ENCODE measurements at regions not wholly inside any gene's neighbourhood (a gene's known extent, or its start where the extent isn't known, plus 50 kb on each side); places are given as distances from the start of the nearest gene placed in this dataset.

DNA sequence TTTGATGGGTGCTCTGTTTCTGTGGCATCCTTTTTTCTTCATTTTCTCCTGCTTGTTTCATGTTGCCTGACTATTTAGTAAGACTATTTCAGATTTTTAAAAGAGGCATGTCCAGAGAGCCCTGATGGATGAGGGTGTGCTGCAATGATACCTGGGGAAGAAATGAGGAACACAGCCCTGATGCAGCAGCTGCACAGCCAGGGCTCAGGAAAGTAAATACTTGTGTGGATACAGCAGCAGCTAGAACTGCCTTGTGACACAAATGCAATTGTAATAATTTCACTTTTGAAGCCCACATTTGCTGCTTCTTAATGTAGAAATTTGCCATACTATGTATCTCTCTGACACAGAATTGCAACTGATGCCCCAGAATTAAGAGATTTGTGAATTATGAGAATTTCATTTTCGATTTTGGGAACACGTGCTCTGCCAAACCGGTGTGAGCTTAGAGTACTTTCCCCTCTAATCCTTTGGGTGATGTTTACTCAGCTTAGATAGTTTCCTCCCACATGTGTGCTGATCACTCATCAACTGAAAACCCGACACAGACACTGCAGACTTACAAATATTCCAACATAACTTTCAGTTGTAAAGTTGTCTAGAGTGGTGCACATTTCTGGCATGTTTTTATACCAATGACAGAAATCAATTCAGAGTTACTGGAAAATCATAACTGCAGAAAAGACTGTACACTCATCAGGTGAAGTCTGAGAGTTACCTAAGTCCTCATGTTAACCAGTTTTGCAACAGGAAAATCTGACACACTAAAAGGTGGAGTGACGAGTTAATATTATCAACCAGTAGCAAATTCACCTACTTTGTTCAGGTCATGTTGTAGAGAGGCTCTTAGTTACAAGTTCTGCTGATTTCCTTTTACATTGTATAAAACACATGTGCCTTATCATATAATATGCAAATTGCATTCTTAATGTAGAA lies 383.4 kb downstream of the CBLN2 start:
- DNase-seq (ENCODE audit: low read depth, low spot score) = no peak
- peaks cover 19 to 22% of the 10 kb centered on the region in 2 experiments; a peak in 3 of 4 replicates for H3K9me3 ChIP-seq (ENCODE audit: control insufficient read depth in 1 of 2, insufficient read depth in 1 of 2, low read depth in 1 of 2, low read length in 2 of 2)
- no TSS peak for BruUV-seq (replicated peaks)
- H3K9ac ChIP-seq (ENCODE audit: low read length) = no peak overlapping the region
- ChIA-PET CTCF (no interaction called here), POLR2A (no interaction called here), RAD21 (ENCODE audit: low non-redundant PET in 1 of 2, low total read pairs in 2 of 2, uncharacterized antibody in 2 of 2, unreplicated experiment in 2 of 2) (no interaction called here)
- ATAC-seq = no peak
- no peaks in the 10 kb centered on the region for H3K9me2 ChIP-seq (ENCODE audit: insufficient read depth)
- no peak overlapping the region for H3K4me3 ChIP-seq (replicated peaks in 1 of 2; ENCODE audit: low read depth in 1 of 2, low read length in 2 of 2)
- H4K20me1 ChIP-seq (ENCODE audit: insufficient read depth) = no peaks in the 10 kb centered on the region
- H3K79me2 ChIP-seq (ENCODE audit: insufficient read depth, low read length) = no peaks in the 10 kb centered on the region
- H3K36me3 ChIP-seq (ENCODE audit: control insufficient read depth in 1 of 2, insufficient read depth in 2 of 2, low read length in 2 of 2) = no peaks in the 10 kb centered on the region
- no peak overlapping the region for H2AFZ ChIP-seq (ENCODE audit: low read depth, low read length, poor library complexity, severe bottlenecking)
- H3K27me3 ChIP-seq (ENCODE audit: insufficient read depth, low read length) = no peaks in the 10 kb centered on the region
- H3K27ac ChIP-seq (ENCODE audit: low read depth, low read length) = no peak overlapping the region
- H3K4me2 ChIP-seq (ENCODE audit: low read length) = no peak overlapping the region
- H3K4me1 ChIP-seq (ENCODE audit: control insufficient read depth in 1 of 2, insufficient read depth in 2 of 2, low read length in 2 of 2) = no peaks in the 10 kb centered on the region
- TF ChIP-seq TCF7L2 (IDR thresholded peaks at IDR 0.05; ENCODE audit: borderline replicate concordance, extremely low read depth, insufficient read depth, insufficient read length) (no peak), EGR1 (IDR thresholded peaks at IDR 0.05; ENCODE audit: low read depth) (no peak)
- intact Hi-C loops (cut with micrococcal nuclease) = no loop called here

DNA sequence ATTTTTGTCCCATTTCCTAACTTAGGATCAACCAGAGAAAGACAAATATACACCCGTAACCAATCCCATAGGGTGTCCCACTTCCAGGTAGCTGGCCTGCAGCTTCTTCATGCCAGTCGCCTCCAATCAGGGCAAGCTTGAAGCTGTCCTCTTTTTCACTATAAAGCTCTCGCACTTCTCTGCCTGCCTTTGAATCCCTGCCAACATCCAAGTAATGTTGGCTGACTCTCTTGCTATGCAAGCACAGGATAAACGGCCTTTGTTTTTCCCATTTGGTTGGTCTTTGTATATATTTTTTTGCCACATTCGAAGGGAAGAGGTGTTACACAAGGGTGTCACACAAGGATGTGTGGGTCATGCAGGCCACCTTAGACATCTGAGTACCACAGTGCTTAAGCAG lies 388.8 kb downstream of the CBLN2 start:
- ATAC-seq (no peak), DNase-seq (ENCODE audit: low read depth, low spot score) (no peak)
- CTCF ChIA-PET = no interaction called here
- Histone ChIP-seq H3K4me2 (ENCODE audit: low read length) (no peak overlapping the region), H3K27ac (ENCODE audit: low read depth, low read length) (no peak overlapping the region), H3K9me3 (ENCODE audit: control insufficient read depth in 1 of 2, insufficient read depth in 1 of 2, low read depth in 1 of 2, low read length in 2 of 2) (peaks cover 12 to 17% of the 10 kb centered on the region in 2 experiments; a peak in 3 of 4 replicates), H3K4me3 (replicated peaks in 1 of 2; ENCODE audit: low read depth in 1 of 2, low read length in 2 of 2) (no peak overlapping the region), H3K9ac (ENCODE audit: low read length) (no peak overlapping the region), H3K36me3 (ENCODE audit: control insufficient read depth in 1 of 2, insufficient read depth in 2 of 2, low read length in 2 of 2) (no peaks in the 10 kb centered on the region), H2AFZ (ENCODE audit: low read depth, low read length, poor library complexity, severe bottlenecking) (no peak overlapping the region), H3K27me3 (ENCODE audit: insufficient read depth, low read length) (no peaks in the 10 kb centered on the region), H3K79me2 (ENCODE audit: insufficient read depth, low read length) (no peaks in the 10 kb centered on the region), H3K4me1 (ENCODE audit: control insufficient read depth in 1 of 2, insufficient read depth in 2 of 2, low read length in 2 of 2) (no peaks in the 10 kb centered on the region), H3K9me2 (ENCODE audit: insufficient read depth) (no peaks in the 10 kb centered on the region), H4K20me1 (ENCODE audit: insufficient read depth) (no peaks in the 10 kb centered on the region)
- no TSS peak for BruUV-seq (replicated peaks)
- intact Hi-C loops (cut with micrococcal nuclease) = no loop called here
- POLR2A ChIA-PET = no interaction called here
- RAD21 ChIA-PET (ENCODE audit: low non-redundant PET in 1 of 2, low total read pairs in 2 of 2, uncharacterized antibody in 2 of 2, unreplicated experiment in 2 of 2) = no interaction called here
- no peak for TF ChIP-seq POLR2A (IDR thresholded peaks at IDR 0.05; ENCODE audit: borderline replicate concordance, extremely low read depth, insufficient read depth, insufficient read length)
- TF ChIP-seq YY1 (IDR thresholded peaks at IDR 0.05; ENCODE audit: extremely low read depth, insufficient replicate concordance, low read depth, low read length) = no peak
- TF ChIP-seq EZH2 (IDR thresholded peaks at IDR 0.05) = no peak
- no peak for TF ChIP-seq SIN3A (IDR thresholded peaks at IDR 0.05; ENCODE audit: low read depth)
- TF ChIP-seq RAD21 (IDR thresholded peaks at IDR 0.05; ENCODE audit: low read depth) = no peak
- TF ChIP-seq, protein P1, sequence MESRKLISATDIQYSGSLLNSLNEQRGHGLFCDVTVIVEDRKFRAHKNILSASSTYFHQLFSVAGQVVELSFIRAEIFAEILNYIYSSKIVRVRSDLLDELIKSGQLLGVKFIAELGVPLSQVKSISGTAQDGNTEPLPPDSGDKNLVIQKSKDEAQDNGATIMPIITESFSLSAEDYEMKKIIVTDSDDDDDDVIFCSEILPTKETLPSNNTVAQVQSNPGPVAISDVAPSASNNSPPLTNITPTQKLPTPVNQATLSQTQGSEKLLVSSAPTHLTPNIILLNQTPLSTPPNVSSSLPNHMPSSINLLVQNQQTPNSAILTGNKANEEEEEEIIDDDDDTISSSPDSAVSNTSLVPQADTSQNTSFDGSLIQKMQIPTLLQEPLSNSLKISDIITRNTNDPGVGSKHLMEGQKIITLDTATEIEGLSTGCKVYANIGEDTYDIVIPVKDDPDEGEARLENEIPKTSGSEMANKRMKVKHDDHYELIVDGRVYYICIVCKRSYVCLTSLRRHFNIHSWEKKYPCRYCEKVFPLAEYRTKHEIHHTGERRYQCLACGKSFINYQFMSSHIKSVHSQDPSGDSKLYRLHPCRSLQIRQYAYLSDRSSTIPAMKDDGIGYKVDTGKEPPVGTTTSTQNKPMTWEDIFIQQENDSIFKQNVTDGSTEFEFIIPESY (IDR thresholded peaks at IDR 0.05; ENCODE audit: extremely low read depth, insufficient replicate concordance, low read length) = no peak
- no peak for TF ChIP-seq FOSL1 (IDR thresholded peaks at IDR 0.05; ENCODE audit: low read depth)
- no peak for TF ChIP-seq EGR1 (IDR thresholded peaks at IDR 0.05; ENCODE audit: low read depth)
- TF ChIP-seq SRF (IDR thresholded peaks at IDR 0.05; ENCODE audit: low read depth) = no peak
- TF ChIP-seq, protein P2, sequence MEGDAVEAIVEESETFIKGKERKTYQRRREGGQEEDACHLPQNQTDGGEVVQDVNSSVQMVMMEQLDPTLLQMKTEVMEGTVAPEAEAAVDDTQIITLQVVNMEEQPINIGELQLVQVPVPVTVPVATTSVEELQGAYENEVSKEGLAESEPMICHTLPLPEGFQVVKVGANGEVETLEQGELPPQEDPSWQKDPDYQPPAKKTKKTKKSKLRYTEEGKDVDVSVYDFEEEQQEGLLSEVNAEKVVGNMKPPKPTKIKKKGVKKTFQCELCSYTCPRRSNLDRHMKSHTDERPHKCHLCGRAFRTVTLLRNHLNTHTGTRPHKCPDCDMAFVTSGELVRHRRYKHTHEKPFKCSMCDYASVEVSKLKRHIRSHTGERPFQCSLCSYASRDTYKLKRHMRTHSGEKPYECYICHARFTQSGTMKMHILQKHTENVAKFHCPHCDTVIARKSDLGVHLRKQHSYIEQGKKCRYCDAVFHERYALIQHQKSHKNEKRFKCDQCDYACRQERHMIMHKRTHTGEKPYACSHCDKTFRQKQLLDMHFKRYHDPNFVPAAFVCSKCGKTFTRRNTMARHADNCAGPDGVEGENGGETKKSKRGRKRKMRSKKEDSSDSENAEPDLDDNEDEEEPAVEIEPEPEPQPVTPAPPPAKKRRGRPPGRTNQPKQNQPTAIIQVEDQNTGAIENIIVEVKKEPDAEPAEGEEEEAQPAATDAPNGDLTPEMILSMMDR (IDR thresholded peaks at IDR 0.05 in 2 of 3, conservative IDR thresholded peaks at IDR 0.05 in 1 of 3; ENCODE audit: borderline replicate concordance in 1 of 3, insufficient read depth in 1 of 3, low read depth in 2 of 3, low read length in 2 of 3) = no peak
- TF ChIP-seq, protein P3, sequence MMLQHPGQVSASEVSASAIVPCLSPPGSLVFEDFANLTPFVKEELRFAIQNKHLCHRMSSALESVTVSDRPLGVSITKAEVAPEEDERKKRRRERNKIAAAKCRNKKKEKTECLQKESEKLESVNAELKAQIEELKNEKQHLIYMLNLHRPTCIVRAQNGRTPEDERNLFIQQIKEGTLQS (IDR thresholded peaks at IDR 0.05) = no peak
- TF ChIP-seq, protein P4, sequence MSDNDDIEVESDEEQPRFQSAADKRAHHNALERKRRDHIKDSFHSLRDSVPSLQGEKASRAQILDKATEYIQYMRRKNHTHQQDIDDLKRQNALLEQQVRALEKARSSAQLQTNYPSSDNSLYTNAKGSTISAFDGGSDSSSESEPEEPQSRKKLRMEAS (IDR thresholded peaks at IDR 0.05) = no peak
- no peak for TF ChIP-seq ZNF274 (IDR thresholded peaks at IDR 0.05; ENCODE audit: low read depth, low read length)
- no peak for TF ChIP-seq POLR2AphosphoS5 (IDR thresholded peaks at IDR 0.05; ENCODE audit: low read depth, low read length)
- no peak for TF ChIP-seq TCF7L2 (IDR thresholded peaks at IDR 0.05; ENCODE audit: borderline replicate concordance, extremely low read depth, insufficient read depth, insufficient read length)

All from HCT116 (cell line).